Effector memory CD8-positive, alpha-beta T cell (primary cell): ENCODE measurements at regions not wholly inside any gene's neighbourhood (a gene's known extent, or its start where the extent isn't known, plus 50 kb on each side); places are given as distances from the start of the nearest gene placed in this dataset.

Source experiments
- ATAC-seq: fragments of 150-1000 bp; cut with Tn5 transposase; replicated peaks from 2 replicates; pipeline ENCODE4 v1.10.0; 2021; ENCODE audit warnings: mild to moderate bottlenecking, moderate library complexity
- DNase-seq, 3 experiments: peaks; one replicate each; pipeline ENCODE4 v3.0.0; 2021
- H3K27ac Mint-ChIP-seq, 2 donors: one replicate each; pipeline ENCODE4 v1.8.0; 2022; ENCODE audit warnings: mild to moderate bottlenecking in 2 of 2, mixed read lengths in 2 of 2, moderate library complexity in 2 of 2
- H3K27me3 Mint-ChIP-seq, 2 donors: one replicate each; pipeline ENCODE4 v1.8.0; 2022; ENCODE audit warnings: mixed read lengths in 2 of 2
- H3K36me3 Mint-ChIP-seq: one replicate; pipeline ENCODE4 v1.8.0; 2022; ENCODE audit warnings: mild to moderate bottlenecking, moderate library complexity, mixed read lengths; ENCODE audit not compliant: insufficient read depth
- H3K4me1 Mint-ChIP-seq, 2 donors: one replicate each; pipeline ENCODE4 v1.8.0; 2022; ENCODE audit warnings: low read depth in 2 of 2, mixed read lengths in 2 of 2
- H3K4me3 Mint-ChIP-seq, 2 donors: one replicate each; pipeline ENCODE4 v1.8.0; 2022; ENCODE audit warnings: mild to moderate bottlenecking in 2 of 2, mixed read lengths in 2 of 2, moderate library complexity in 2 of 2
- H3K9me3 Mint-ChIP-seq, 2 donors: one replicate each; pipeline ENCODE4 v1.8.0; 2022; ENCODE audit warnings: mixed read lengths in 2 of 2

GRCh38 chr15:62456011-62456920 lies 291.2 kb upstream of the C2CD4B start:
- peaks cover 1% of the 10 kb centered on the region for H3K36me3 Mint-ChIP-seq
- ATAC-seq (no peak), DNase-seq (no peak)
- H3K4me1 Mint-ChIP-seq, result no peaks in the 10 kb centered on the region
- no peak overlapping the region for H3K27ac Mint-ChIP-seq
- no peaks in the 10 kb centered on the region for H3K9me3 Mint-ChIP-seq
- peaks cover 8 to 11% of the 10 kb centered on the region in 2 donors for H3K27me3 Mint-ChIP-seq
- no peak overlapping the region for H3K4me3 Mint-ChIP-seq

GRCh38 chr15:62457100-62457499 lies 292.0 kb upstream of the C2CD4B start:
- H3K4me1 Mint-ChIP-seq, result no peaks in the 10 kb centered on the region

GRCh38 chr15:62459875-62460274 lies 294.8 kb upstream of the C2CD4B start:
- H3K9me3 Mint-ChIP-seq, result no peaks in the 10 kb centered on the region
- H3K27ac Mint-ChIP-seq, result no peak overlapping the region
- no peak overlapping the region for H3K4me3 Mint-ChIP-seq
- no peaks in the 10 kb centered on the region for H3K36me3 Mint-ChIP-seq
- no peaks in the 10 kb centered on the region for H3K4me1 Mint-ChIP-seq
- peaks cover 10 to 35% of the 10 kb centered on the region in 2 donors for H3K27me3 Mint-ChIP-seq
- ATAC-seq (no peak), DNase-seq (no peak)

More at GRCh38 chr15:62457100-62457499, 292.0 kb upstream of the C2CD4B start:
- no peak overlapping the region for H3K4me3 Mint-ChIP-seq
- no peak for DNase-seq
- H3K27ac Mint-ChIP-seq, result no peak overlapping the region
- H3K9me3 Mint-ChIP-seq, result no peaks in the 10 kb centered on the region
- no peak for ATAC-seq
- H3K27me3 Mint-ChIP-seq, result peaks cover 8 to 18% of the 10 kb centered on the region in 2 donors
- H3K36me3 Mint-ChIP-seq, result no peaks in the 10 kb centered on the region

GRCh38 chr15:62462268-62462667 lies 297.2 kb upstream of the C2CD4B start:
- Mint-ChIP-seq H3K4me1 (no peaks in the 10 kb centered on the region), H3K36me3 (no peaks in the 10 kb centered on the region), H3K27ac (no peak overlapping the region), H3K4me3 (no peak overlapping the region), H3K9me3 (no peaks in the 10 kb centered on the region), H3K27me3 (peaks cover 20 to 50% of the 10 kb centered on the region in 2 donors)
- DNase-seq (no peak), ATAC-seq (no peak)

- no peak for DNase-seq
- no peak for ATAC-seq
- H3K9me3 Mint-ChIP-seq, result no peaks in the 10 kb centered on the region
Measured at GRCh38 chr15:62462721-62463120, 297.6 kb upstream of the C2CD4B start.

GRCh38 chr15:62464705-62465104 lies 299.6 kb upstream of the C2CD4B start:
- H3K4me1 Mint-ChIP-seq, result no peaks in the 10 kb centered on the region
- ATAC-seq (no peak), DNase-seq (no peak)
- H3K4me3 Mint-ChIP-seq, result no peak overlapping the region
- H3K36me3 Mint-ChIP-seq, result no peaks in the 10 kb centered on the region
- no peak overlapping the region for H3K27ac Mint-ChIP-seq
- peaks cover 20 to 51% of the 10 kb centered on the region in 2 donors for H3K27me3 Mint-ChIP-seq
- H3K9me3 Mint-ChIP-seq, result no peaks in the 10 kb centered on the region

More at GRCh38 chr15:62462721-62463120, 297.6 kb upstream of the C2CD4B start:
- Mint-ChIP-seq H3K27ac (no peak overlapping the region), H3K27me3 (peaks cover 20 to 51% of the 10 kb centered on the region in 2 donors), H3K4me1 (no peaks in the 10 kb centered on the region), H3K4me3 (no peak overlapping the region), H3K36me3 (no peaks in the 10 kb centered on the region)

- Mint-ChIP-seq H3K27me3 (peaks cover 20 to 51% of the 10 kb centered on the region in 2 donors), H3K9me3 (no peaks in the 10 kb centered on the region), H3K27ac (no peak overlapping the region), H3K4me1 (no peaks in the 10 kb centered on the region), H3K36me3 (no peaks in the 10 kb centered on the region), H3K4me3 (no peak overlapping the region)
- DNase-seq (no peak), ATAC-seq (no peak)
Measured at GRCh38 chr15:62465173-62465572, 300.1 kb upstream of the C2CD4B start.

- no peak overlapping the region for H3K4me3 Mint-ChIP-seq
- DNase-seq (no peak), ATAC-seq (no peak)
- no peaks in the 10 kb centered on the region for H3K9me3 Mint-ChIP-seq
- H3K36me3 Mint-ChIP-seq, result no peaks in the 10 kb centered on the region
- H3K27me3 Mint-ChIP-seq, result peaks cover 20 to 47% of the 10 kb centered on the region in 2 donors
- no peak overlapping the region for H3K27ac Mint-ChIP-seq
- no peaks in the 10 kb centered on the region for H3K4me1 Mint-ChIP-seq
Measured at GRCh38 chr15:62469478-62469873, 304.4 kb upstream of the C2CD4B start.

- Mint-ChIP-seq H3K9me3 (no peaks in the 10 kb centered on the region), H3K4me3 (no peak overlapping the region), H3K27me3 (peaks cover 15 to 43% of the 10 kb centered on the region in 2 donors), H3K4me1 (no peaks in the 10 kb centered on the region), H3K27ac (no peak overlapping the region), H3K36me3 (no peaks in the 10 kb centered on the region)
- ATAC-seq (no peak), DNase-seq (no peak)
Measured at GRCh38 chr15:62469874-62470688, 305.0 kb upstream of the C2CD4B start.

- Mint-ChIP-seq H3K27me3 (peaks cover 7 to 21% of the 10 kb centered on the region in 2 donors), H3K27ac (no peak overlapping the region), H3K9me3 (no peaks in the 10 kb centered on the region), H3K4me3 (no peak overlapping the region), H3K36me3 (no peaks in the 10 kb centered on the region), H3K4me1 (peaks cover 0 to 4% of the 10 kb centered on the region in 2 donors)
- ATAC-seq, result no peak
- no peak for DNase-seq
Measured at GRCh38 chr15:62472616-62473299, 307.7 kb upstream of the C2CD4B start.

- Mint-ChIP-seq H3K27ac (no peak overlapping the region), H3K9me3 (no peaks in the 10 kb centered on the region), H3K4me1 (peaks cover 0 to 4% of the 10 kb centered on the region in 2 donors), H3K27me3 (peaks cover 12 to 27% of the 10 kb centered on the region in 2 donors), H3K36me3 (no peaks in the 10 kb centered on the region), H3K4me3 (no peak overlapping the region)
- DNase-seq (no peak), ATAC-seq (no peak)
Measured at GRCh38 chr15:62474021-62474770, 309.1 kb upstream of the C2CD4B start.

GRCh38 chr15:62474771-62475124 lies 309.7 kb upstream of the C2CD4B start:
- Mint-ChIP-seq H3K27ac (no peak overlapping the region), H3K36me3 (no peaks in the 10 kb centered on the region), H3K9me3 (no peaks in the 10 kb centered on the region), H3K27me3 (peaks cover 12 to 27% of the 10 kb centered on the region in 2 donors), H3K4me1 (peaks cover 0 to 4% of the 10 kb centered on the region in 2 donors), H3K4me3 (no peak overlapping the region)
- DNase-seq (no peak), ATAC-seq (no peak)

- no peak overlapping the region for H3K27ac Mint-ChIP-seq
- H3K27me3 Mint-ChIP-seq, result peaks cover 12 to 24% of the 10 kb centered on the region in 2 donors
- H3K36me3 Mint-ChIP-seq, result no peaks in the 10 kb centered on the region
- ATAC-seq (no peak), DNase-seq (no peak)
- H3K4me3 Mint-ChIP-seq, result no peak overlapping the region
- peaks cover 0 to 4% of the 10 kb centered on the region in 2 donors for H3K4me1 Mint-ChIP-seq
- no peaks in the 10 kb centered on the region for H3K9me3 Mint-ChIP-seq
Measured at GRCh38 chr15:62475591-62475990, 310.5 kb upstream of the C2CD4B start.
